GM19043 (cell line): ENCODE measurements at regions not wholly inside any gene's neighbourhood (a gene's known extent, or its start where the extent isn't known, plus 50 kb on each side); places are given as distances from the start of the nearest gene placed in this dataset.
"Not testable (repeated sequence)": the region's sequence is repeated elsewhere in the genome, so short reads cannot be mapped to it uniquely, and the experiment has no call there.

Source experiments
- ATAC-seq: cut with Tn5 transposase; IDR thresholded peaks from one replicate; pipeline ENCODE4 v1.9.1; 2021; ENCODE audit warnings: low read depth; ENCODE audit not compliant: unreplicated experiment

GRCh38 chr13:78102741-78103140 is 184.1 kb upstream of the EDNRB start:
- ATAC-seq = no peak

- ATAC-seq = no peak
These were observed 183.6 kb upstream of the EDNRB start for GRCh38 chr13:78102121-78102677.

- ATAC-seq = no peak
These were observed 181.9 kb upstream of the EDNRB start for GRCh38 chr13:78100486-78100885.

- no peak for ATAC-seq
These were observed 179.6 kb upstream of the EDNRB start for GRCh38 chr13:78098249-78098648.

- no peak for ATAC-seq
These were observed 177.6 kb upstream of the EDNRB start for GRCh38 chr13:78096221-78096620.

- ATAC-seq = no peak
These were observed 169.5 kb upstream of the EDNRB start for GRCh38 chr13:78087966-78088678.

GRCh38 chr13:78085434-78086225 is 167.0 kb upstream of the EDNRB start:
- ATAC-seq = no peak

- ATAC-seq = no peak
These were observed 165.8 kb upstream of the EDNRB start for GRCh38 chr13:78084401-78084800.

- ATAC-seq = no peak
These were observed 159.5 kb upstream of the EDNRB start for GRCh38 chr13:78078168-78078567.

- no peak for ATAC-seq
These were observed 148.7 kb upstream of the EDNRB start for GRCh38 chr13:78067290-78067689.

GRCh38 chr13:78065141-78065540 is 146.5 kb upstream of the EDNRB start:
- ATAC-seq = no peak

GRCh38 chr13:78061806-78062205 is 143.2 kb upstream of the EDNRB start:
- no peak for ATAC-seq

GRCh38 chr13:78060966-78061365 is 142.3 kb upstream of the EDNRB start:
- no peak for ATAC-seq

- not testable (repeated sequence) for ATAC-seq
These were observed 138.2 kb upstream of the EDNRB start for GRCh38 chr13:78056865-78057264.

- ATAC-seq = no peak
These were observed 135.5 kb upstream of the EDNRB start for GRCh38 chr13:78054157-78054556.

GRCh38 chr13:78047151-78047550 is 128.5 kb upstream of the EDNRB start:
- no peak for ATAC-seq

- peak; percentile 87 for ATAC-seq
These were observed 127.7 kb upstream of the EDNRB start for GRCh38 chr13:78046331-78046730.

- peak; percentile 36 for ATAC-seq
These were observed 127.3 kb upstream of the EDNRB start for GRCh38 chr13:78045916-78046315.

GRCh38 chr13:78041366-78041765 is 122.7 kb upstream of the EDNRB start:
- ATAC-seq = not testable (repeated sequence)

GRCh38 chr13:78040205-78040830 is 121.7 kb upstream of the EDNRB start:
- ATAC-seq = no peak

GRCh38 chr13:78036841-78037240 is 118.2 kb upstream of the EDNRB start:
- ATAC-seq = no peak
